ENCODE measurements at regions not wholly inside any gene's neighbourhood (a gene's known extent, or its start where the extent isn't known, plus 50 kb on each side); places are given as distances from the start of the nearest gene placed in this dataset.

DNA sequence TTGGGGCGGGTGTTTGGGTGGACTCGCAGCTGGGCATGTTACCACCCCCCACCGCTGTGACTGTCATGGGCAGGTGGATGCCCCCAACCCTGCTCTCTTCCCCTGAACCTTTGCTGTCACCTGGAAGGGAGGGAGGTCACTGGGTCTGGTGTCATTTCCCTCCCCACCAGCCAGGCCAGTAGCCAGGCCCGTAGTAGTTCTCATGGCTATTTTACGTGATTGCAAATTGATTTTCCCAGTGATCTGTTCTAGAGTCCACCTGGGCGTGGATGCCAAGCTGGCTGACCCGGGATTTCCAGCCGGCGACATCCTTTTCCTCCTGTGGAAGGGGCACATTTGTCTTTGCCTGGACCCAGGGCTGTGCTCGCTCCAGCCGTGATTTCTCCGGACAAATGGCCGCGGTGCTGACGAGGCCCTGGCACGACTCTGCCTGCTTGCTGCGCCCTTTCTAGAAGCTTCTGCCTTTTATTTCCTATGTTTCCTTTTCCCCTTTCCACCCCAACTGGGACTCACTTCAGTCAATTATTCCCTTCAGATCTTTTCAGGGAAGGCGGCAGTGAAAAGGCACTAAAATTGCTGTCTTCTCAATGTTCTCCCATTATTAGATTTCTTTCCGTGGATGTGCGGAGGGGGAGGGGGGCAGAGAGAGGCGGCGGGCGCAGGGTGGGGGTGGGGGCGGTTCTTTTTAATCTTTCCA, 226.9 kb upstream of the CIBAR2 start:
- H3K9me3 ChIP-seq = no peaks in the 10 kb centered on the region
- no peak overlapping the region for H3K27ac ChIP-seq
- H3K4me1 ChIP-seq = no peaks in the 10 kb centered on the region
- no peaks in the 10 kb centered on the region for H3K27me3 ChIP-seq
- no peaks in the 10 kb centered on the region for H3K36me3 ChIP-seq
- TF ChIP-seq POLR2AphosphoS5 (IDR thresholded peaks at IDR 0.05; ENCODE audit: insufficient read depth in 1 of 2, low read depth in 1 of 2) = no peak
- no peak for TF ChIP-seq CTCF (IDR thresholded peaks at IDR 0.05)
- no peak for TF ChIP-seq POLR2A (IDR thresholded peaks at IDR 0.05)
- intact Hi-C loops (cut with DNase I) = no loop called here
- DNase-seq (ENCODE audit: extremely low spot score in 2 of 2) = no peak
- no peak overlapping the region for H3K4me3 ChIP-seq

DNA sequence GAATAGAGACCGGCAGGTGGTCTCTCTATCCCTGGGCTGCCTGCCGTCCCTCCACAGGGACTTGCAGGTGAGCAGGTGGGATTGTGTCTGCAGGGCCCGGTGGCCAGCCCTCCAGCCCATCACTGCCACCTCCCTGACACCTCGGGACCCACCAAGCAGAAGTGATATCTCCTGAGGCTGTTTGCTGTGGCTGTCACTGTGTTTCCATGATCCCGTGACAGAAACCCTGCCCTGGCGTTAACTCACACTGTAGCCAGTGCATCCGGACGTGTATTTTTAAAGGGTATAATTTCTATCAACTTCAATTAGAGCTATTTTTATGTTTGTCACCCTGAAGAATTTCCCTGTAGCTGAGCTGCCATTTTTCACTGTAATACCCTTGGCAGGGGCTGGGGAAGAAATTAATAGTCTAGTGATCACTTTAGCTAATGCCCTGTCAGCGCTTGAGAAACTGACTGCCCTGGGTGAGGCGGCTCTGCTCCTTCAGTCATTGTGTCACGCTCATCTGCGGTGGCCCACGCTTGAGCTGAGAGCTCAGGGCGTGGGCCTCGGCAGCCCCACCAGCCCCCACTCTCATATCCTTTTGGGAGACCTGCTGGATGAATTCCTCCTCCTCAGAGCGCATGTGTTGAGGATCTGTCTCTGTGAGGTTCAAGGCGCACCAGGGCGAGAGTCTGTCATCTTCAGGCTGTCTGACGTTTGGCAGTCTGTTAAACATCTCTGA, 229.9 kb upstream of the CIBAR2 start:
- TF ChIP-seq POLR2A (IDR thresholded peaks at IDR 0.05) (no peak), CTCF (IDR thresholded peaks at IDR 0.05) (no peak), POLR2AphosphoS5 (IDR thresholded peaks at IDR 0.05; ENCODE audit: insufficient read depth in 1 of 2, low read depth in 1 of 2) (no peak)
- no peak for DNase-seq (ENCODE audit: extremely low spot score in 2 of 2)
- no peak overlapping the region for H3K27ac ChIP-seq
- H3K36me3 ChIP-seq = no peaks in the 10 kb centered on the region
- intact Hi-C loops (cut with DNase I) = no loop called here
- no peaks in the 10 kb centered on the region for H3K27me3 ChIP-seq
- no peaks in the 10 kb centered on the region for H3K4me1 ChIP-seq
- H3K4me3 ChIP-seq = no peak overlapping the region
- no peaks in the 10 kb centered on the region for H3K9me3 ChIP-seq

- peaks cover 5% of the 10 kb centered on the region for H3K4me1 ChIP-seq
- H3K4me3 ChIP-seq = no peak overlapping the region
- H3K9me3 ChIP-seq = no peaks in the 10 kb centered on the region
- no peak for DNase-seq (ENCODE audit: extremely low spot score in 2 of 2)
- TF ChIP-seq CTCF (IDR thresholded peaks at IDR 0.05) (no peak), POLR2AphosphoS5 (IDR thresholded peaks at IDR 0.05; ENCODE audit: insufficient read depth in 1 of 2, low read depth in 1 of 2) (no peak), POLR2A (IDR thresholded peaks at IDR 0.05) (no peak)
- no peaks in the 10 kb centered on the region for H3K36me3 ChIP-seq
- intact Hi-C loops (cut with DNase I) = no loop called here
- no peaks in the 10 kb centered on the region for H3K27me3 ChIP-seq
- no peak overlapping the region for H3K27ac ChIP-seq
Observed at GRCh38 chr16:85344502-85345128, 232.3 kb upstream of the CIBAR2 start.

GRCh38 chr16:85345129-85345639, 232.9 kb upstream of the CIBAR2 start:
- no peak for DNase-seq (ENCODE audit: extremely low spot score in 2 of 2)
- H3K4me1 ChIP-seq = peaks cover 11% of the 10 kb centered on the region
- TF ChIP-seq CTCF (IDR thresholded peaks at IDR 0.05) = no peak
- no peak for TF ChIP-seq POLR2A (IDR thresholded peaks at IDR 0.05)
- H3K9me3 ChIP-seq = no peaks in the 10 kb centered on the region
- no peaks in the 10 kb centered on the region for H3K36me3 ChIP-seq
- H3K27ac ChIP-seq = no peak overlapping the region
- H3K4me3 ChIP-seq = no peak overlapping the region
- intact Hi-C loops (cut with DNase I) = no loop called here
- H3K27me3 ChIP-seq = no peaks in the 10 kb centered on the region

All from vagina (tissue), 2 donors.